B cell (primary cell): ENCODE measurements at regions not wholly inside any gene's neighbourhood (a gene's known extent, or its start where the extent isn't known, plus 50 kb on each side); places are given as distances from the start of the nearest gene placed in this dataset.
"Not testable (repeated sequence)": the region's sequence is repeated elsewhere in the genome, so short reads cannot be mapped to it uniquely, and the experiment has no call there.

Experiments
- ATAC-seq: fragments of 200-7000 bp; cut with Tn5 transposase; one replicate; pipeline ENCODE4 v1.10.0; 2021; ENCODE audit warnings: low read depth, mild to moderate bottlenecking, moderate number of reproducible peaks, moderate library complexity
- CTCF ChIA-PET: fragments of 350-600 bp; sonication (Branson Sonifier 250); formaldehyde crosslinking; loops from one replicate; lab custom pipeline; 2021; ENCODE audit warnings: antibody characterized with exemption, inconsistent platforms; lab: Charles Lee
- POLR2A ChIA-PET: fragments of 350-600 bp; sonication (Branson Sonifier 250); formaldehyde crosslinking; loops from one replicate; lab custom pipeline; 2021; ENCODE audit warnings: antibody characterized with exemption; lab: Charles Lee
- DNase-seq: peaks from one replicate; pipeline ENCODE4 v3.0.0; 2013
- H2AFZ ChIP-seq: 2 replicates; pipeline ENCODE4 v1.6.1; 2012; ENCODE audit warnings: mild to moderate bottlenecking, low read depth, low read length; ENCODE audit not compliant: insufficient read depth, poor library complexity, severe bottlenecking
- H3K27ac ChIP-seq, 2 donors: 1 replicate in 1 of 2; 2 replicates in 1 of 2; pipeline ENCODE4 v1.5.1; 2012 to 2013; ENCODE audit warnings: low read length in 2 of 2, mild to moderate bottlenecking in 2 of 2, moderate library complexity in 1 of 2
- H3K27me3 ChIP-seq, 4 experiments: fragments of 200-600 bp in 1 of 4; sonication (generic) in 1 of 4; replicated peaks in 1 of 4; 1 replicate in 2 of 4; 2 replicates in 2 of 4; pipeline versions ENCODE4 v1.6.1 to v1.7.0; 2013 to 2016; ENCODE audit warnings: low read length in 3 of 4, mild to moderate bottlenecking in 2 of 4, mixed read lengths in 1 of 4, moderate library complexity in 1 of 4; ENCODE audit not compliant: insufficient read depth in 4 of 4, control insufficient read depth in 3 of 4; ENCODE audit errors: control extremely low read depth in 1 of 4
- H3K36me3 ChIP-seq, 2 experiments: replicated peaks in 1 of 2; 1 replicate in 1 of 2; 2 replicates in 1 of 2; pipeline versions ENCODE4 v1.6.1 to v1.7.1; 2013; ENCODE audit warnings: low read length in 1 of 2; ENCODE audit not compliant: insufficient read depth in 2 of 2, control insufficient read depth in 1 of 2; ENCODE audit errors: control extremely low read depth in 1 of 2, extremely low read depth in 1 of 2
- H3K4me1 ChIP-seq, 2 donors: fragments of 200-600 bp in 1 of 2; sonication (generic) in 1 of 2; 1 replicate in 1 of 2; 2 replicates in 1 of 2; pipeline versions ENCODE4 v1.5.1 to v1.6.1; 2013 to 2017; ENCODE audit warnings: low read length in 2 of 2; ENCODE audit not compliant: control insufficient read depth in 2 of 2, insufficient read depth in 2 of 2
- H3K4me2 ChIP-seq: replicated peaks from 2 replicates; pipeline ENCODE3; 2012; ENCODE audit warnings: mild to moderate bottlenecking, low read depth, low read length; ENCODE audit not compliant: poor library complexity, severe bottlenecking
- H3K4me3 ChIP-seq, 5 experiments: fragments of 200-600 bp in 1 of 5; sonication (generic) in 1 of 5; 1 replicate in 3 of 5; 2 replicates in 2 of 5; pipeline versions ENCODE4 v1.5.1 to v1.7.0; 2011 to 2016; ENCODE audit warnings: low read length in 4 of 5, mild to moderate bottlenecking in 4 of 5, low read depth in 2 of 5, control low read depth in 1 of 5, moderate library complexity in 1 of 5; ENCODE audit not compliant: insufficient read depth in 1 of 5; ENCODE audit errors: control extremely low read depth in 1 of 5, extremely low read depth in 1 of 5
- H3K79me2 ChIP-seq: fragments of 200-600 bp; sonication (generic); one replicate; pipeline ENCODE4 v1.6.0; 2016; ENCODE audit warnings: low read length; ENCODE audit not compliant: control insufficient read depth, insufficient read depth
- H3K9ac ChIP-seq: fragments of 200-600 bp; sonication (generic); 2 replicates; pipeline ENCODE4 v1.6.1; 2017; ENCODE audit warnings: mild to moderate bottlenecking, low read length, moderate library complexity
- H3K9me3 ChIP-seq, 3 donors: one replicate each; pipeline versions ENCODE4 v1.6.1 to v1.7.1; 2013; ENCODE audit warnings: low read length in 2 of 3; ENCODE audit not compliant: control insufficient read depth in 2 of 3, insufficient read depth in 1 of 3; ENCODE audit errors: control extremely low read depth in 1 of 3
- H4K20me1 ChIP-seq: 2 replicates; pipeline ENCODE4 v1.6.0; 2012; ENCODE audit warnings: mild to moderate bottlenecking, low read length; ENCODE audit not compliant: insufficient read depth, control insufficient read depth, poor library complexity, severe bottlenecking
- H3K27ac Mint-ChIP-seq: one replicate; pipeline ENCODE4 v1.8.0; 2021; ENCODE audit warnings: mixed read lengths
- H3K27me3 Mint-ChIP-seq: one replicate; pipeline ENCODE4 v1.8.0; 2021; ENCODE audit warnings: mixed read lengths
- H3K4me1 Mint-ChIP-seq: one replicate; pipeline ENCODE4 v1.8.0; 2021; ENCODE audit warnings: mixed read lengths
- H3K4me3 Mint-ChIP-seq: one replicate; pipeline ENCODE4 v1.8.0; 2021; ENCODE audit warnings: mixed read lengths
- H3K9me3 Mint-ChIP-seq: one replicate; pipeline ENCODE4 v1.8.0; 2022; ENCODE audit warnings: mixed read lengths; ENCODE audit not compliant: insufficient read depth
- EZH2 ChIP-seq: IDR thresholded peaks from 2 replicates; pipeline ENCODE4 v1.6.1; 2012; ENCODE audit warnings: borderline replicate concordance, low read depth, mild to moderate bottlenecking, moderate library complexity, low read length; ENCODE audit not compliant: insufficient read depth, poor library complexity, severe bottlenecking
- WGBS: methylation state at CpG from one replicate; pipeline ENCODE4 v1.1.5; 2013; ENCODE audit warnings: missing lambda C conversion rate; ENCODE audit not compliant: insufficient coverage; 5-methylcytosine and 5-hydroxymethylcytosine counted together
- intact Hi-C: fragments of 100-400 bp; cut with micrococcal nuclease; formaldehyde crosslinking; loops from one replicate; pipeline ENCODE4 v1.10.0; 2022
- TF ChIP-seq, protein P1 (sequence below): fragments of 200-600 bp; IDR thresholded peaks from one replicate; pipeline ENCODE4 v1.8.0; 2022; ENCODE audit warnings: antibody characterized with exemption, mild to moderate bottlenecking

DNA sequence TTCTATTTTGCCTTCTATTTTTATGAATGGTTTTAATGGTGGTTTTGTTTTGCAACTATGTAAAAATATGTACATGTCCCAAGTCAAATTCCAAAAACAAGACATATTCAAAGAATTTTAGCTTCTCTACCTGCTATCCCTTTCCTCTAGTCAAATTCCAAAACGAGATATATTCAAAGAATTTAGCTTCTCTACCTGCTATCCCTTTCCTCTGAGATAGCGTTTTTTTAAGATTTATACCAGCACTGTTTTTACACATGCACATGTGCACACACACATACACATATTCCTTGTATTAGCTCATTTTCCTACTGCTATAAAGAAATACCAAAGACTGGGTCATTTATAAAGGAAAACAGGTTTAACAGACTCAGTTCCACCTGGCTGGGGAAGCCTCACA, 199.1 kb upstream of the ARL4C start:
- whole genome bisulfite sequencing, result 86% methylated on average over 2 of the region's 2 CpGs
- no peaks in the 10 kb centered on the region for H3K4me1 ChIP-seq
- no peaks in the 10 kb centered on the region for H4K20me1 ChIP-seq

DNA sequence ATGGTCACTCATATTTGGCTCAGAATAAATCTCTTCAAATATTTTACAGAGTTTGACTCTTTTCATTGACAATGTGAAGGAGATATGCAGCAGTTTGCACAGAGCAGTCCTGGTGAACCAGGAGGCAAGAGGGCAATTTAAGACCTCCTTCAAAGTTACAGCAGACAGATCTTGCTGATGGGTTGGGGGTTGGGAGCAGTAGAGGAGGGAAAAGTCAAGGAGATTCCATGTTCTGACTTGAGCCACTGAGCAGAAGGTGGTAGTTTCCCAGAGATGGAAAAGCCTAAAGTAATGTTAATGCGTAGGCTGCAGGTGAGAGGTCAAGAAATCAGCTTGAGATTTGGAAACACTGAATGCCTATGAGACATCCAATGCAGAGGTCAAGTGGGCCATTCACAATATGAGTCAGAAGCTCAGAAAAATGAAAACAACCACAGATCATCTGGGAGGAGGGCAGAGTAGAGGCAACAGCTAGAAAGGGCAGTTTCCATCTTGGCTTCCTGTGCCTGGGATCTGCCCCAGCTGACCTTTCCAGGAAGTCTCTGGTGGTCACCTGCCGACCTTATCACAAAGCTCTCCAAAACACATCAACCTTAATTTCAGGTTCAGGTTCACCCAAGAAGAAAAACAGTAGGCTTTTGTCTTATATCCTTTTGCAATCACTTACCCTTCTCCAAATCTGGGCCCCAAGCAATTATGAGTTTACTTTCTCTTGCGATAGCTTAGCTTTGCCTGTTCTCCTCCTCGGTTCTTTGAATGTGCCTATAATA, 197.5 kb upstream of the ARL4C start:
- Mint-ChIP-seq H3K9me3 (peaks cover 16% of the 10 kb centered on the region), H3K27ac (no peak overlapping the region), H3K27me3 (peaks cover 26% of the 10 kb centered on the region), H3K4me3 (no peak overlapping the region), H3K4me1 (no peaks in the 10 kb centered on the region)
- no peak overlapping the region for H3K27ac ChIP-seq
- H3K27me3 ChIP-seq, result peaks cover 0 to 12% (median 1%) of the 10 kb centered on the region in 4 experiments
- ChIA-PET CTCF (no interaction called here), POLR2A (no interaction called here)
- no peaks in the 10 kb centered on the region for H3K4me1 ChIP-seq
- H3K4me3 ChIP-seq, result no peak overlapping the region
- peaks cover 0 to 19% (median 15%) of the 10 kb centered on the region in 3 donors for H3K9me3 ChIP-seq
- intact Hi-C loops, result no loop called here
- no peak for ATAC-seq
- H3K4me2 ChIP-seq, result no peak overlapping the region
- H4K20me1 ChIP-seq, result no peaks in the 10 kb centered on the region
- WGBS, result 97% methylated on average over 3 of the region's 4 CpGs
- H3K36me3 ChIP-seq, result no peaks in the 10 kb centered on the region
- TF ChIP-seq EZH2, result no peak
- TF ChIP-seq, protein P1, sequence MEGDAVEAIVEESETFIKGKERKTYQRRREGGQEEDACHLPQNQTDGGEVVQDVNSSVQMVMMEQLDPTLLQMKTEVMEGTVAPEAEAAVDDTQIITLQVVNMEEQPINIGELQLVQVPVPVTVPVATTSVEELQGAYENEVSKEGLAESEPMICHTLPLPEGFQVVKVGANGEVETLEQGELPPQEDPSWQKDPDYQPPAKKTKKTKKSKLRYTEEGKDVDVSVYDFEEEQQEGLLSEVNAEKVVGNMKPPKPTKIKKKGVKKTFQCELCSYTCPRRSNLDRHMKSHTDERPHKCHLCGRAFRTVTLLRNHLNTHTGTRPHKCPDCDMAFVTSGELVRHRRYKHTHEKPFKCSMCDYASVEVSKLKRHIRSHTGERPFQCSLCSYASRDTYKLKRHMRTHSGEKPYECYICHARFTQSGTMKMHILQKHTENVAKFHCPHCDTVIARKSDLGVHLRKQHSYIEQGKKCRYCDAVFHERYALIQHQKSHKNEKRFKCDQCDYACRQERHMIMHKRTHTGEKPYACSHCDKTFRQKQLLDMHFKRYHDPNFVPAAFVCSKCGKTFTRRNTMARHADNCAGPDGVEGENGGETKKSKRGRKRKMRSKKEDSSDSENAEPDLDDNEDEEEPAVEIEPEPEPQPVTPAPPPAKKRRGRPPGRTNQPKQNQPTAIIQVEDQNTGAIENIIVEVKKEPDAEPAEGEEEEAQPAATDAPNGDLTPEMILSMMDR, result no peak
- H3K79me2 ChIP-seq, result no peaks in the 10 kb centered on the region
- no peak overlapping the region for H3K9ac ChIP-seq
- no peak overlapping the region for H2AFZ ChIP-seq
- no peak for DNase-seq

More for the DNA sequence above, 199.1 kb upstream of the ARL4C start:
- Histone ChIP-seq H3K4me3 (no peak overlapping the region), H3K9ac (no peak overlapping the region), H3K27ac (no peak overlapping the region), H3K79me2 (no peaks in the 10 kb centered on the region), H3K4me2 (no peak overlapping the region), H3K27me3 (no peaks in the 10 kb centered on the region), H3K36me3 (no peaks in the 10 kb centered on the region), H2AFZ (no peak overlapping the region), H3K9me3 (peaks cover 0 to 24% (median 15%) of the 10 kb centered on the region in 3 donors)
- intact Hi-C loops, result no loop called here
- peaks cover 16% of the 10 kb centered on the region for H3K9me3 Mint-ChIP-seq
- H3K4me1 Mint-ChIP-seq, result no peaks in the 10 kb centered on the region
- peaks cover 20% of the 10 kb centered on the region for H3K27me3 Mint-ChIP-seq
- ATAC-seq (no peak), DNase-seq (no peak)
- H3K4me3 Mint-ChIP-seq, result no peak overlapping the region
- TF ChIP-seq, protein P1, result no peak
- TF ChIP-seq EZH2, result no peak
- ChIA-PET POLR2A (no interaction called here), CTCF (no interaction called here)
- no peak overlapping the region for H3K27ac Mint-ChIP-seq

DNA sequence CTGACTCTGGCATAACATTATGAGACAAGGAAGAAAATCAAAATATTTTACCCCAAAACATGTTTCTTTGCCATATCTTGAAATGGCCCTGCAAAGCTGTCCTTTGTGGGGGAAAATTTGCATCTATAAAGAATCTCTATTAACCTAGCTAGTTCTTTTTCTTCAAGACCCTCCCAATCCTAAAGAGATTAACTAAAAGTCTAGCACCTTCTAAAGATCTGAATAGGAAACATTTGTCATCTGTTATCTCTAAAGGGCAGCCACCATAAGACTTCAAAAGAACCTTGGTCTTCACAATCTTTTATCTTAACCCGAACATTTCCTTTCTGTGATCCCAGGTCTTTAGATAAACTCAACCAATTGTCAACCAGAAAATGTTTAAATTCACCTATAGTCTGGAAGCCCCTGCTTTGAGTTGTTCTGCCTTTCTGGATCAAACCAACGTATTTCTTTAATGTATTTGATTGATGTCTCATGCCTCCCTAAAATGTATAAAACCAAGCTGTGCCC, 196.9 kb upstream of the ARL4C start:
- H3K4me2 ChIP-seq, H3K4me3 ChIP-seq, H3K4me3 Mint-ChIP-seq, ATAC-seq, CTCF ChIA-PET, H3K27ac Mint-ChIP-seq, H2AFZ ChIP-seq, DNase-seq, H4K20me1 ChIP-seq, H3K79me2 ChIP-seq, POLR2A ChIA-PET, H3K4me1 ChIP-seq, H3K36me3 ChIP-seq, H3K9ac ChIP-seq, intact Hi-C loops, H3K4me1 Mint-ChIP-seq, H3K27ac ChIP-seq: not testable (repeated sequence)
- peaks cover 26% of the 10 kb centered on the region for H3K27me3 Mint-ChIP-seq
- Histone ChIP-seq H3K9me3 (peaks cover 0 to 15% (median 15%) of the 10 kb centered on the region in 3 donors), H3K27me3 (peaks cover 0 to 12% (median 1%) of the 10 kb centered on the region in 4 experiments)
- H3K9me3 Mint-ChIP-seq, result peaks cover 11% of the 10 kb centered on the region
- no CpG with 5 or more reads among the region's 2 CpGs for WGBS
